Fibroblast of mammary gland (primary cell): ENCODE measurements at regions not wholly inside any gene's neighbourhood (a gene's known extent, or its start where the extent isn't known, plus 50 kb on each side); places are given as distances from the start of the nearest gene placed in this dataset.
A peak's percentile ranks its signal among the peaks of the same experiment; 100 is the strongest.

Experiments
- DNase-seq: peaks from one replicate; pipeline ENCODE4 v3.0.0-alpha.2; 2010; ENCODE audit warnings: low read depth
- H3K4me3 ChIP-seq: 2 replicates; pipeline ENCODE4 v1.5.1; 2011; ENCODE audit warnings: low read depth, mild to moderate bottlenecking, low read length, moderate library complexity; ENCODE audit not compliant: control insufficient read depth
- TF ChIP-seq, protein P1 (sequence below): conservative IDR thresholded peaks from 2 replicates; pipeline ENCODE4 v1.5.1; 2011; ENCODE audit warnings: low read depth, low read length, inconsistent platforms; ENCODE audit not compliant: control insufficient read depth, insufficient read depth

DNA sequence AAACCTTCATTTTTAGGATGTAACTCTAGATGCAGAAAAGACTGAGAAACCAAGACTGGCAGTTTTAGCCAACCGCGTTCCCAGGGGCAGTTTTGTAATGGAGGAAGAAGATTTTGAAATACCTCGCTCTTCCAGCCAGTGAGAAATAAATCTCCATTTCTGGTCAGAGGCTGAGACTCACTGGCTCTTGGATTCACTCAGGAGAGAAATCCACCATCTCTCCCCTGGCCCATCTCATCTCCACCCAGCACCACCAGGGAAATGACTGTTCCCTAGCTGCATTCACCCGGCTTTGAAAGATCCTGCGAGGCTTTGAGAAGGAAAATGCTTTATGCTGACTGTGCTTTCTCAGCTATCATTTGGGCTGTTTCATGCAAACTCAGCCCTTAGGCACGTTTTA is 185.2 kb downstream of the SOX9 start:
- peak; percentile 47 for DNase-seq
- H3K4me3 ChIP-seq = no peak overlapping the region
- TF ChIP-seq, protein P1, sequence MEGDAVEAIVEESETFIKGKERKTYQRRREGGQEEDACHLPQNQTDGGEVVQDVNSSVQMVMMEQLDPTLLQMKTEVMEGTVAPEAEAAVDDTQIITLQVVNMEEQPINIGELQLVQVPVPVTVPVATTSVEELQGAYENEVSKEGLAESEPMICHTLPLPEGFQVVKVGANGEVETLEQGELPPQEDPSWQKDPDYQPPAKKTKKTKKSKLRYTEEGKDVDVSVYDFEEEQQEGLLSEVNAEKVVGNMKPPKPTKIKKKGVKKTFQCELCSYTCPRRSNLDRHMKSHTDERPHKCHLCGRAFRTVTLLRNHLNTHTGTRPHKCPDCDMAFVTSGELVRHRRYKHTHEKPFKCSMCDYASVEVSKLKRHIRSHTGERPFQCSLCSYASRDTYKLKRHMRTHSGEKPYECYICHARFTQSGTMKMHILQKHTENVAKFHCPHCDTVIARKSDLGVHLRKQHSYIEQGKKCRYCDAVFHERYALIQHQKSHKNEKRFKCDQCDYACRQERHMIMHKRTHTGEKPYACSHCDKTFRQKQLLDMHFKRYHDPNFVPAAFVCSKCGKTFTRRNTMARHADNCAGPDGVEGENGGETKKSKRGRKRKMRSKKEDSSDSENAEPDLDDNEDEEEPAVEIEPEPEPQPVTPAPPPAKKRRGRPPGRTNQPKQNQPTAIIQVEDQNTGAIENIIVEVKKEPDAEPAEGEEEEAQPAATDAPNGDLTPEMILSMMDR = no peak

DNA sequence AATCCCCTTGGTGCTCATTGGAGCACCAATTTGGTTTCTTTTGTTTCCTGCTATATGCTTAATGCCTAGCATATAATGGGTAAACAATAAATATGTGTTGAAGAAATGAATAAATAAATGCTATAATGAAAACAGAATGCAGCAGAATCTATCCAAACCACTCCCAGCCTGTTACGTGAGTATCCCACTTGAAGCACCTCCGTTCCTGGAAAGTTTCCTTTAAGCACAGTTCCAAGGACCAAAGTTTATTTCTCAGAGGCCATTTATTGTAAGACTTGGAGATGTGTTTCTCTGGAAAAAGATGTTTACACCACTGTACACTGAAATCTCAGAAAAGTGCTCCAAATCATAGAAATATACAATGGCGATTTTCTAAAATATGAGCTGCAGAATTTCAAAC is 187.0 kb downstream of the SOX9 start:
- DNase-seq = no peak
- TF ChIP-seq, protein P1 = no peak
- no peak overlapping the region for H3K4me3 ChIP-seq

DNA sequence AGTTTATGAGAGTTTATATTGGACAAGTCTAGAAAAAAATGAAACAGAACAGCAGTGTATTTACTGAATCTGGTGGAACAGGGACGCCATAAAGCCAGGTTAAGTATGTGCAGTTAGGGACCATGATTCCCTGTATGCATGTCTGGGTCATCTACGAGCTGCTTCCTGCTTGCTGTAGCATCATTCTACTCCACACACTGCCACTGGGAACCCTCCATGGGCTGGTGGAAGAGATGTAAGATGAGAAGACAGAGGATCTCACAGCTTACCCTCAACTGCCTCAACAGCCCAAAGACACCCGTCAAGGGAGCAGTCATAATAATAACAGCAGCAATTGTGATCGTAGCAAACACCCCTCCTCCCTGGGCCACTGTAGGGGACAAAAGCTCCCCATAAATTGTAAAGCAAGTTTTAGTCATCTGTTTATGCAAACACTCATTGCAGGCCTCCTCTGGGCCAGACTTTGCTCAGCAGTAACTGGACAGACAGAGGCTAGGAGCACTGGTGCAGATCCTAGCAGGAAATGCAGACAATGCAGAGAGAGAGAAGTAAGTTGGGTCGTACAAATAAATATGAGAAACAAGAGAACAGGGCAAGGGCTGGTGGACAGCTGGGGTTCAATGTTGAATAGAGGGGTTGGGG is 188.0 kb downstream of the SOX9 start:
- DNase-seq = no peak
- TF ChIP-seq, protein P1 = no peak
- no peak overlapping the region for H3K4me3 ChIP-seq

DNA sequence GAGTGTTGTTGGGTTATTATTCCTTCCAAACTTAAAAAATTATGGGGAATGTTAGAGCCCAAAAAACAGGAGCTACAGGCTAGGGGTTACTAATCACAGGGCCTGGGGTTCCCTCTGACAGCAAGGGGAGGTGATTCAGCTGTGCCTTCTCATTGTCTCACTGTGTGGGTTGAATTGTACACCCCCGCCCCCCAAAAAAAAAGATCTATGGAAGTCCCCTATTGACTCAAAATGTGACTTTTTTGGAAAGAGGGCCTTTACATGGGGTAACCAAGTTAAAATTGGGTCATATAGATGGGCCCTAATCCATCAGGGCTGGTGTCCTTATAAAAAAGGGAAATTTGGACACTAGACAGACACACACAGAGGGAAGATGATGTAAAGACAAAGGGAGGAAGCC is 190.2 kb downstream of the SOX9 start:
- no peak for DNase-seq
- H3K4me3 ChIP-seq = no peak overlapping the region
- TF ChIP-seq, protein P1 = no peak

DNA sequence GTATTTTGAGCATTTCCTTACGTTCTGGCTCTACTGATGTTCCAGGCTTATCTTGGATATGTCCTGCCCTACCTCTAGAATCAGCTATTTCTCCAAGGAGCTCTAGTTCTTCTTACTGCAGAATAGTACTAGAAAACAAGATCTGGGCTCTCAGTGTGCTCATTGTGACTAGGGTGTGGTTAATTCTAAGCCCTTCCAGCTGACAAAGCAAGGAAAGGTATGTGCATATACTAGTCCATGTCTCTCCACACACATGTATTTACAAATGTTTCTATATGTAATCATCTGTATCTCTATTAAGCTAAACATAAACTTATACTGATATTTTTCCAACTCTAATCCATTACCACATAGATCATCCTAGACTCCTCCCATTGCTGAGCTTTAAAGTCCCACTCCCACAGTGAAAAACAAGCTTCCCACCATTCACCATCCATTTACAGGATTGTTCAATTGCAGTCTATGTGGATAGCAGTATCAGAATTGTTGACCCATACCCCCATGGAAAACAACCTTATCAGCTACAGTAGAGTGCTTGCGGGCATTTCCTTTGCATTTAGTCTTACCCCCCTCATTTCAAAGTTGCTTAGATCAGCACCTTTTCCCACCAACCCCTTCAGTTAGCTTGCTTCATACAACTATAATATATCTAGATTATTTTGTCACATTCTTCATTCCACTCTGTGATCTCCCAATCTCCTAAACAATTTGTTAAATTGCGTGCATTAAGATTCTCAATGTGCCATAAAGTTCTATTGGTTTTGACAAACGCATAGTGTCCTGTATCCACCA is 194.5 kb downstream of the SOX9 start:
- TF ChIP-seq, protein P1 = no peak
- no peak for DNase-seq
- H3K4me3 ChIP-seq = no peak overlapping the region

DNA sequence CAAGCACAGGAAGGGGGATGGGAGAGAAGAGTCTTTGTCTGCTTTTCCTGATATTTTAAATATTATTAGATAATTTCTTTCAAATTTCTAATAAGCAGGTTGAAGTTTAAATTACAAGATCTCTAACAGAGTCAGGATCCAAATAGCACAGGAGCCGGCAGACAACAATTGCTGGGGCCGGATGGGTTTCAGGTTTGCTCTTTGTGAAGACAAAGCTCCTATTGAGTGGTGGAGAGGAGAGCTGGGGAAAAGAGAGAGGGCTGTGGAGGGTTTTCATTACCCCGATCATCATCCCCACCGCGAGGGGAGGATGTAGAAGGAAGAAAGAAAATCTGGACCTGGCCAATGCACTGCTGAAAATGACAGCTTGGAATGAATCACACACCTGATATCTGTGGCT is 197.3 kb downstream of the SOX9 start:
- no peak overlapping the region for H3K4me3 ChIP-seq
- TF ChIP-seq, protein P1 = no peak
- no peak for DNase-seq

DNA sequence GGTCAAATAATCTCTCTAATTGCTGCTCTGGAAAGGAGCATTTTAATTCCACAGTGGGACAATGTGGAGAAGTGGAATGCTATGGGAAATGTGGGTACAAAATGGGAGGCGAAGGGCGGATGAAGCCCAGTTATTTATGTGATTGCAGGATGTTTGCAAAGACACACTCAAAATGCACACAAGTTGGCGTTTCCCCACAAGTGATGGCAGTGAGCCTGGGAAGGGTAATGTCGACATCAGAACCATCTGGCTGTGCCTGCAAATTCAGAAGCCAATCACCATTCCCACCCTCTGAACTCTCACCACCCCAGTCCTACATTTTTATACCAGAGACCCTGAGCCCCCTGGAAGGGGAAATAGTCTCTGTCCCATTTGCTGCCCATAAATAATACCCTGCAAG is 201.1 kb downstream of the SOX9 start:
- TF ChIP-seq, protein P1 = no peak
- H3K4me3 ChIP-seq = no peak overlapping the region
- DNase-seq = no peak
